Esophagus (tissue), 2 donors: ENCODE measurements at regions not wholly inside any gene's neighbourhood (a gene's known extent, or its start where the extent isn't known, plus 50 kb on each side); places are given as distances from the start of the nearest gene placed in this dataset.
A peak's percentile ranks its signal among the peaks of the same experiment; 100 is the strongest.
"Not testable (repeated sequence)": the region's sequence is repeated elsewhere in the genome, so short reads cannot be mapped to it uniquely, and the experiment has no call there.

Experiments
- H3K27ac ChIP-seq, 2 donors: one replicate each; pipeline ENCODE4 v1.5.1; 2013; ENCODE audit warnings: low read depth in 2 of 2, mild to moderate bottlenecking in 2 of 2, inconsistent platforms in 1 of 2, low read length in 1 of 2, moderate library complexity in 1 of 2
- H3K27me3 ChIP-seq, 2 donors: one replicate each; pipeline ENCODE4 v1.6.1; 2013; ENCODE audit warnings: low read length in 2 of 2, control low read depth in 1 of 2, mild to moderate bottlenecking in 1 of 2; ENCODE audit not compliant: insufficient read depth in 2 of 2, control insufficient read depth in 1 of 2
- H3K36me3 ChIP-seq, 2 donors: one replicate each; pipeline ENCODE4 v1.6.1; 2013; ENCODE audit warnings: low read length in 1 of 2; ENCODE audit not compliant: control insufficient read depth in 2 of 2, insufficient read depth in 2 of 2
- H3K4me1 ChIP-seq, 2 donors: one replicate each; pipeline ENCODE4 v1.6.1; 2013; ENCODE audit warnings: low read length in 1 of 2; ENCODE audit not compliant: control insufficient read depth in 2 of 2, insufficient read depth in 2 of 2
- H3K4me3 ChIP-seq, 2 donors: one replicate each; pipeline ENCODE4 v1.5.1; 2013; ENCODE audit warnings: low read length in 2 of 2, mild to moderate bottlenecking in 2 of 2, low read depth in 1 of 2, moderate library complexity in 1 of 2
- H3K9me3 ChIP-seq, 2 donors: one replicate each; pipeline ENCODE4 v1.6.1; 2013; ENCODE audit warnings: mild to moderate bottlenecking in 2 of 2, low read depth in 1 of 2, low read length in 1 of 2, moderate library complexity in 1 of 2; ENCODE audit not compliant: control insufficient read depth in 2 of 2, insufficient read depth in 1 of 2
- WGBS, 2 donors: extraction: QIAGEN DNeasy Blood & Tissue Kit; methylation state at CpG; one replicate each; pipeline ENCODE4 v1.1.7; 2013; 5-methylcytosine and 5-hydroxymethylcytosine counted together
- donor health status: healthy with polysubstance abuse.
- donor health status: Bipolar disorder and iron deficiency.

- not testable (repeated sequence) for H3K4me1 ChIP-seq, H3K36me3 ChIP-seq, H3K9me3 ChIP-seq, H3K4me3 ChIP-seq, H3K27me3 ChIP-seq, H3K27ac ChIP-seq
- 97 to 99% methylated on average over 6 of the region's 6 CpGs for WGBS, 2 donors
These were observed 72.4 kb upstream of the EZR start for GRCh38 chr6:158891560-158891959.

- WGBS, 2 donors, result 88 to 96% methylated on average over 8 of the region's 8 CpGs
- H3K9me3 ChIP-seq, result not testable (repeated sequence)
These were observed 69.0 kb upstream of the EZR start for GRCh38 chr6:158888171-158888570.

GRCh38 chr6:158886346-158886977 lies 67.3 kb upstream of the EZR start:
- WGBS, 2 donors, result 72 to 78% methylated on average over 15 of the region's 15 CpGs
- not testable (repeated sequence) for H3K27me3 ChIP-seq, H3K4me3 ChIP-seq, H3K9me3 ChIP-seq, H3K36me3 ChIP-seq, H3K4me1 ChIP-seq
- H3K27ac ChIP-seq, result peak overlapping the region in 1 of 2 donors; percentile 71

More at GRCh38 chr6:158888171-158888570, 69.0 kb upstream of the EZR start:
- not testable (repeated sequence) for H3K27ac ChIP-seq, H3K4me3 ChIP-seq, H3K4me1 ChIP-seq, H3K36me3 ChIP-seq, H3K27me3 ChIP-seq

- not testable (repeated sequence) for H3K36me3 ChIP-seq, H3K4me3 ChIP-seq, H3K27me3 ChIP-seq, H3K27ac ChIP-seq, H3K4me1 ChIP-seq, H3K9me3 ChIP-seq
- WGBS, 2 donors, result 74 to 81% methylated on average over 3 of the region's 3 CpGs
These were observed 62.7 kb upstream of the EZR start for GRCh38 chr6:158881884-158882283.

GRCh38 chr6:158881276-158881675 lies 62.1 kb upstream of the EZR start:
- H3K27ac ChIP-seq, H3K4me1 ChIP-seq, H3K27me3 ChIP-seq, H3K9me3 ChIP-seq, H3K4me3 ChIP-seq, H3K36me3 ChIP-seq: not testable (repeated sequence)
- 68 to 71% methylated on average over 1 of the region's 1 CpG for WGBS, 2 donors

- H3K4me3 ChIP-seq, result no peak overlapping the region
These were observed 60.0 kb upstream of the EZR start for GRCh38 chr6:158879180-158879579.

GRCh38 chr6:158877716-158878115 lies 58.5 kb upstream of the EZR start:
- H3K27ac ChIP-seq, result no peak overlapping the region
- H3K4me1 ChIP-seq, result peaks cover 0 to 2% of the 10 kb centered on the region in 2 donors
- H3K27me3 ChIP-seq, result no peaks in the 10 kb centered on the region
- H3K9me3 ChIP-seq, result no peaks in the 10 kb centered on the region
- 88 to 93% methylated on average over 1 of the region's 1 CpG for WGBS, 2 donors
- H3K4me3 ChIP-seq, result no peak overlapping the region
- H3K36me3 ChIP-seq, result no peaks in the 10 kb centered on the region

More at GRCh38 chr6:158879180-158879579, 60.0 kb upstream of the EZR start:
- peaks cover 0 to 2% of the 10 kb centered on the region in 2 donors for H3K4me1 ChIP-seq
- H3K9me3 ChIP-seq, result no peaks in the 10 kb centered on the region
- no peaks in the 10 kb centered on the region for H3K36me3 ChIP-seq
- 82 to 83% methylated on average over 5 of the region's 5 CpGs for WGBS, 2 donors
- no peak overlapping the region for H3K27ac ChIP-seq
- H3K27me3 ChIP-seq, result no peaks in the 10 kb centered on the region

GRCh38 chr6:158876886-158877285 lies 57.7 kb upstream of the EZR start:
- Histone ChIP-seq H3K4me1 (no peaks in the 10 kb centered on the region), H3K27ac (no peak overlapping the region), H3K9me3 (no peaks in the 10 kb centered on the region), H3K27me3 (no peaks in the 10 kb centered on the region), H3K36me3 (no peaks in the 10 kb centered on the region), H3K4me3 (no peak overlapping the region)
- 89 to 96% methylated on average over 1 of the region's 1 CpG for WGBS, 2 donors

GRCh38 chr6:158870649-158870957 lies 51.4 kb upstream of the EZR start:
- WGBS, 2 donors, result 92 to 95% methylated on average over 4 of the region's 4 CpGs
- Histone ChIP-seq H3K27ac (peak overlapping the region in 1 of 2 donors; percentile 99), H3K27me3 (no peaks in the 10 kb centered on the region), H3K4me3 (no peak overlapping the region), H3K9me3 (no peaks in the 10 kb centered on the region), H3K36me3 (no peaks in the 10 kb centered on the region), H3K4me1 (peaks cover 0 to 3% of the 10 kb centered on the region in 2 donors)

GRCh38 chr6:158869826-158870648 lies 50.9 kb upstream of the EZR start:
- Histone ChIP-seq H3K4me1 (peaks cover 0 to 3% of the 10 kb centered on the region in 2 donors), H3K36me3 (no peaks in the 10 kb centered on the region), H3K4me3 (peak overlapping the region; percentile 31 to 34), H3K9me3 (no peaks in the 10 kb centered on the region), H3K27me3 (no peaks in the 10 kb centered on the region), H3K27ac (peak overlapping the region; percentile 99)
- WGBS, 2 donors, result 15 to 19% methylated on average over 37 to 50 of the region's 50 CpGs
